ENCODE measurements at regions not wholly inside any gene's neighbourhood (a gene's known extent, or its start where the extent isn't known, plus 50 kb on each side); places are given as distances from the start of the nearest gene placed in this dataset.

DNA sequence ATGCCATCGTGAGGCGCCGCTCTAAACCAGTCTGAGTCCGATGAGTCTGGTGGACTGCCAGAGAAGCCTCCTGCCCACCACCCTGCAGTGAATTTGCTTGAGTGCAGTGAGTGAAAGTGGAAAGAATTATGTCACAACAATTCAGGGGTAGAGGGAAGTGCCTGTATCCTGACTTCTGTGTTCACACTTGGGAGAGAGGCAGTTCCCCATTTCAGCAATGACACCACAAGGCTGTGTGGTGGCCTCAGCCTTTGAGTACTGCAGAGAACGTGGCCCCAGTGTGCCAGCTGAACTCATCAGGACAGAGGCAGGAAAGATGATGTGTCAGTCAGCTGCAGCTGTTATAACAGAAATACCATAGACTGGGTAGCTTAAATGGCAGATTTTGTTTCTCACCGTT is 155.6 kb downstream of the COG6 start:
- TF ChIP-seq TCF12 (IDR thresholded peaks at IDR 0.05; ENCODE audit: low read depth, low read length) (no peak), POLR2A (IDR thresholded peaks at IDR 0.05; ENCODE audit: low read depth, low read length) (no peak), ETV6 (conservative IDR thresholded peaks at IDR 0.05 in 1 of 2, IDR thresholded peaks at IDR 0.05 in 1 of 2; ENCODE audit: borderline replicate concordance in 1 of 2, low read depth in 1 of 2) (no peak), ZNF274 (IDR thresholded peaks at IDR 0.05; ENCODE audit: insufficient read depth, insufficient read length) (no peak), SUZ12 (IDR thresholded peaks at IDR 0.05; ENCODE audit: unreplicated experiment) (no peak), SRF (IDR thresholded peaks at IDR 0.05; ENCODE audit: low read depth in 2 of 2, low read length in 2 of 2) (no peak), SMC3 (IDR thresholded peaks at IDR 0.05; ENCODE audit: borderline replicate concordance, low read length) (no peak), FOS (IDR thresholded peaks at IDR 0.05; ENCODE audit: borderline replicate concordance, extremely low read depth, insufficient read length) (no peak), SP1 (IDR thresholded peaks at IDR 0.05; ENCODE audit: low read depth, low read length) (no peak), EZH2 (IDR thresholded peaks at IDR 0.05; ENCODE audit: borderline replicate concordance, control insufficient read depth, low read depth, low read length) (no peak)
